Duodenal mucosa (tissue), 2 donors: ENCODE measurements at regions not wholly inside any gene's neighbourhood (a gene's known extent, or its start where the extent isn't known, plus 50 kb on each side); places are given as distances from the start of the nearest gene placed in this dataset.

ENCODE experiments used
- H3K27ac ChIP-seq: one replicate; pipeline ENCODE4 v1.7.0; 2013; ENCODE audit warnings: low read depth, low read length
- H3K27me3 ChIP-seq, 2 donors: one replicate each; pipeline ENCODE4 v1.7.0; 2013; ENCODE audit warnings: low read length in 2 of 2, control low read depth in 1 of 2; ENCODE audit not compliant: insufficient read depth in 2 of 2, control insufficient read depth in 1 of 2
- H3K36me3 ChIP-seq, 2 donors: one replicate each; pipeline ENCODE4 v1.7.0; 2013; ENCODE audit warnings: low read length in 2 of 2, control low read depth in 1 of 2; ENCODE audit not compliant: insufficient read depth in 2 of 2, control insufficient read depth in 1 of 2
- H3K4me1 ChIP-seq, 2 donors: one replicate each; pipeline ENCODE4 v1.7.0; 2013; ENCODE audit warnings: low read length in 2 of 2, control low read depth in 1 of 2; ENCODE audit not compliant: insufficient read depth in 2 of 2, control insufficient read depth in 1 of 2
- H3K4me3 ChIP-seq, 2 donors: one replicate each; pipeline ENCODE4 v1.7.0; 2013; ENCODE audit warnings: low read length in 2 of 2, low read depth in 1 of 2
- H3K9ac ChIP-seq, 2 donors: one replicate each; pipeline ENCODE4 v1.7.0; 2013; ENCODE audit warnings: low read length in 2 of 2, low read depth in 1 of 2
- H3K9me3 ChIP-seq, 2 donors: one replicate each; pipeline ENCODE4 v1.7.0; 2013; ENCODE audit warnings: low read length in 2 of 2, control low read depth in 1 of 2; ENCODE audit not compliant: control insufficient read depth in 1 of 2

GRCh38 chr9:32264170-32264864 lies 120.1 kb upstream of the ACO1 start:
- no peaks in the 10 kb centered on the region for H3K9me3 ChIP-seq
- H3K4me3 ChIP-seq: no peak overlapping the region
- H3K36me3 ChIP-seq: no peaks in the 10 kb centered on the region
- H3K27ac ChIP-seq: no peak overlapping the region
- H3K9ac ChIP-seq: no peak overlapping the region
- no peaks in the 10 kb centered on the region for H3K4me1 ChIP-seq
- H3K27me3 ChIP-seq: no peaks in the 10 kb centered on the region

GRCh38 chr9:32265037-32265436 lies 119.4 kb upstream of the ACO1 start:
- Histone ChIP-seq H3K27me3 (no peaks in the 10 kb centered on the region), H3K27ac (no peak overlapping the region), H3K36me3 (no peaks in the 10 kb centered on the region), H3K4me3 (no peak overlapping the region), H3K9me3 (no peaks in the 10 kb centered on the region), H3K9ac (no peak overlapping the region), H3K4me1 (no peaks in the 10 kb centered on the region)

- no peaks in the 10 kb centered on the region for H3K4me1 ChIP-seq
- no peaks in the 10 kb centered on the region for H3K36me3 ChIP-seq
- no peak overlapping the region for H3K27ac ChIP-seq
- H3K4me3 ChIP-seq: no peak overlapping the region
- H3K9me3 ChIP-seq: no peaks in the 10 kb centered on the region
- no peaks in the 10 kb centered on the region for H3K27me3 ChIP-seq
- no peak overlapping the region for H3K9ac ChIP-seq
Measured at GRCh38 chr9:32278991-32279390, 105.5 kb upstream of the ACO1 start.

- no peaks in the 10 kb centered on the region for H3K9me3 ChIP-seq
- no peak overlapping the region for H3K27ac ChIP-seq
- no peaks in the 10 kb centered on the region for H3K4me1 ChIP-seq
- H3K9ac ChIP-seq: no peak overlapping the region
- H3K27me3 ChIP-seq: no peaks in the 10 kb centered on the region
- no peak overlapping the region for H3K4me3 ChIP-seq
- no peaks in the 10 kb centered on the region for H3K36me3 ChIP-seq
Measured at GRCh38 chr9:32289756-32290155, 94.7 kb upstream of the ACO1 start.

- Histone ChIP-seq H3K27ac (no peak overlapping the region), H3K27me3 (no peaks in the 10 kb centered on the region), H3K9ac (no peak overlapping the region), H3K4me3 (no peak overlapping the region), H3K36me3 (no peaks in the 10 kb centered on the region), H3K4me1 (no peaks in the 10 kb centered on the region), H3K9me3 (no peaks in the 10 kb centered on the region)
Measured at GRCh38 chr9:32291370-32291769, 93.1 kb upstream of the ACO1 start.

GRCh38 chr9:32292611-32293010 lies 91.8 kb upstream of the ACO1 start:
- no peaks in the 10 kb centered on the region for H3K9me3 ChIP-seq
- no peak overlapping the region for H3K27ac ChIP-seq
- H3K4me1 ChIP-seq: no peaks in the 10 kb centered on the region
- no peak overlapping the region for H3K4me3 ChIP-seq
- H3K9ac ChIP-seq: no peak overlapping the region
- no peaks in the 10 kb centered on the region for H3K36me3 ChIP-seq
- no peaks in the 10 kb centered on the region for H3K27me3 ChIP-seq

GRCh38 chr9:32293091-32293490 lies 91.4 kb upstream of the ACO1 start:
- Histone ChIP-seq H3K4me1 (no peaks in the 10 kb centered on the region), H3K36me3 (no peaks in the 10 kb centered on the region), H3K9me3 (no peaks in the 10 kb centered on the region), H3K9ac (no peak overlapping the region), H3K27ac (no peak overlapping the region), H3K27me3 (no peaks in the 10 kb centered on the region), H3K4me3 (no peak overlapping the region)

- H3K9me3 ChIP-seq: no peaks in the 10 kb centered on the region
- no peak overlapping the region for H3K9ac ChIP-seq
- H3K36me3 ChIP-seq: no peaks in the 10 kb centered on the region
- no peak overlapping the region for H3K27ac ChIP-seq
- no peaks in the 10 kb centered on the region for H3K4me1 ChIP-seq
- no peaks in the 10 kb centered on the region for H3K27me3 ChIP-seq
- H3K4me3 ChIP-seq: no peak overlapping the region
Measured at GRCh38 chr9:32294106-32294505, 90.3 kb upstream of the ACO1 start.

- Histone ChIP-seq H3K4me1 (no peaks in the 10 kb centered on the region), H3K9ac (no peak overlapping the region), H3K27me3 (no peaks in the 10 kb centered on the region), H3K4me3 (no peak overlapping the region), H3K36me3 (no peaks in the 10 kb centered on the region), H3K9me3 (no peaks in the 10 kb centered on the region), H3K27ac (no peak overlapping the region)
Measured at GRCh38 chr9:32300373-32300772, 84.1 kb upstream of the ACO1 start.

GRCh38 chr9:32304495-32304894 lies 79.9 kb upstream of the ACO1 start:
- H3K27ac ChIP-seq: no peak overlapping the region
- no peak overlapping the region for H3K9ac ChIP-seq

GRCh38 chr9:32306006-32306405 lies 78.4 kb upstream of the ACO1 start:
- Histone ChIP-seq H3K27ac (no peak overlapping the region), H3K4me3 (no peak overlapping the region), H3K36me3 (no peaks in the 10 kb centered on the region), H3K4me1 (no peaks in the 10 kb centered on the region), H3K27me3 (no peaks in the 10 kb centered on the region), H3K9me3 (no peaks in the 10 kb centered on the region), H3K9ac (no peak overlapping the region)

More at GRCh38 chr9:32304495-32304894, 79.9 kb upstream of the ACO1 start:
- H3K4me3 ChIP-seq: no peak overlapping the region
- no peaks in the 10 kb centered on the region for H3K4me1 ChIP-seq
- no peaks in the 10 kb centered on the region for H3K9me3 ChIP-seq
- no peaks in the 10 kb centered on the region for H3K36me3 ChIP-seq
- no peaks in the 10 kb centered on the region for H3K27me3 ChIP-seq
